ENCODE measurements at regions not wholly inside any gene's neighbourhood (a gene's known extent, or its start where the extent isn't known, plus 50 kb on each side); places are given as distances from the start of the nearest gene placed in this dataset.
A peak's percentile ranks its signal among the peaks of the same experiment; 100 is the strongest.

- ATAC-seq: no peak
- no peak for DNase-seq (ENCODE audit: low spot score)
These were observed 65.3 kb upstream of the C1QTNF7 start for GRCh38 chr4:15362541-15362940.

GRCh38 chr4:15364183-15364582, 63.6 kb upstream of the C1QTNF7 start:
- DNase-seq (ENCODE audit: low spot score) (no peak), ATAC-seq (no peak)

GRCh38 chr4:15365641-15366040, 62.2 kb upstream of the C1QTNF7 start:
- DNase-seq (ENCODE audit: low spot score): no peak

GRCh38 chr4:15366721-15367120, 61.1 kb upstream of the C1QTNF7 start:
- DNase-seq (ENCODE audit: low spot score) (no peak), ATAC-seq (no peak)

More at GRCh38 chr4:15365641-15366040, 62.2 kb upstream of the C1QTNF7 start:
- ATAC-seq: no peak

- no peak for ATAC-seq
- no peak for DNase-seq (ENCODE audit: low spot score)
These were observed 59.0 kb upstream of the C1QTNF7 start for GRCh38 chr4:15368856-15369255.

- ATAC-seq (no peak), DNase-seq (ENCODE audit: low spot score) (no peak)
These were observed 57.5 kb upstream of the C1QTNF7 start for GRCh38 chr4:15370296-15370695.

GRCh38 chr4:15373363-15373762, 54.5 kb upstream of the C1QTNF7 start:
- no peak for DNase-seq (ENCODE audit: low spot score)
- no peak for ATAC-seq

GRCh38 chr4:15374656-15375055, 53.2 kb upstream of the C1QTNF7 start:
- ATAC-seq (no peak), DNase-seq (ENCODE audit: low spot score) (no peak)

GRCh38 chr4:15375667-15376066, 52.2 kb upstream of the C1QTNF7 start:
- peak; percentile 38 for ATAC-seq

GRCh38 chr4:15376145-15376544, 51.7 kb upstream of the C1QTNF7 start:
- ATAC-seq: no peak
- no peak for DNase-seq (ENCODE audit: low spot score)

More at GRCh38 chr4:15375667-15376066, 52.2 kb upstream of the C1QTNF7 start:
- no peak for DNase-seq (ENCODE audit: low spot score)

- ATAC-seq (no peak), DNase-seq (ENCODE audit: low spot score) (no peak)
These were observed 51.2 kb upstream of the C1QTNF7 start for GRCh38 chr4:15376594-15376993.

Measured in left lobe of liver (tissue), 2 donors.